ENCODE measurements at regions not wholly inside any gene's neighbourhood (a gene's known extent, or its start where the extent isn't known, plus 50 kb on each side); places are given as distances from the start of the nearest gene placed in this dataset.

DNA sequence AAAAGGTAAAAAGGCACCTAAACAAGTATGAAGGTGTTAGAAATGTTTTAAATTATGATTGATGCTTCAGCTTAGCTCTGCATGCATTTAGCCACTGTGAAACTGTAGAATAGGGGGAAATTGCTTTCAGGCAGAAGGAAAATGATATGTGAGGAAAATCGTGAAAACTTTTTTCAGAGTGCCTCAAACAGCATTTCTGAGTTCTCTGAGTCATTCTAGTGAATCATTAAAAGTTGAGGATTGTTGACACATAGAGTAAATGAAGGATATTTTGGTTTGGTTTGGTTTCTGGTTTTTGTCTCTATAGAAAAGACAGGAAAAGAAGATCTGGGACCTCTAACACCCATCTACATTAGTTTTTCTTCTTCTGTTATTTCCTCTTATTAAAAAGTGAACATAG, 332.5 kb upstream of the TRAM1L1 start:
- TF ChIP-seq, protein P1, sequence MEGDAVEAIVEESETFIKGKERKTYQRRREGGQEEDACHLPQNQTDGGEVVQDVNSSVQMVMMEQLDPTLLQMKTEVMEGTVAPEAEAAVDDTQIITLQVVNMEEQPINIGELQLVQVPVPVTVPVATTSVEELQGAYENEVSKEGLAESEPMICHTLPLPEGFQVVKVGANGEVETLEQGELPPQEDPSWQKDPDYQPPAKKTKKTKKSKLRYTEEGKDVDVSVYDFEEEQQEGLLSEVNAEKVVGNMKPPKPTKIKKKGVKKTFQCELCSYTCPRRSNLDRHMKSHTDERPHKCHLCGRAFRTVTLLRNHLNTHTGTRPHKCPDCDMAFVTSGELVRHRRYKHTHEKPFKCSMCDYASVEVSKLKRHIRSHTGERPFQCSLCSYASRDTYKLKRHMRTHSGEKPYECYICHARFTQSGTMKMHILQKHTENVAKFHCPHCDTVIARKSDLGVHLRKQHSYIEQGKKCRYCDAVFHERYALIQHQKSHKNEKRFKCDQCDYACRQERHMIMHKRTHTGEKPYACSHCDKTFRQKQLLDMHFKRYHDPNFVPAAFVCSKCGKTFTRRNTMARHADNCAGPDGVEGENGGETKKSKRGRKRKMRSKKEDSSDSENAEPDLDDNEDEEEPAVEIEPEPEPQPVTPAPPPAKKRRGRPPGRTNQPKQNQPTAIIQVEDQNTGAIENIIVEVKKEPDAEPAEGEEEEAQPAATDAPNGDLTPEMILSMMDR (IDR thresholded peaks at IDR 0.05; ENCODE audit: control extremely low read depth, extremely low read depth, low read depth, missing control alignments): no peak
- no peak for DNase-seq (ENCODE audit: extremely low spot score)
- ChIA-PET CTCF (no interaction called here), POLR2A (no interaction called here)

DNA sequence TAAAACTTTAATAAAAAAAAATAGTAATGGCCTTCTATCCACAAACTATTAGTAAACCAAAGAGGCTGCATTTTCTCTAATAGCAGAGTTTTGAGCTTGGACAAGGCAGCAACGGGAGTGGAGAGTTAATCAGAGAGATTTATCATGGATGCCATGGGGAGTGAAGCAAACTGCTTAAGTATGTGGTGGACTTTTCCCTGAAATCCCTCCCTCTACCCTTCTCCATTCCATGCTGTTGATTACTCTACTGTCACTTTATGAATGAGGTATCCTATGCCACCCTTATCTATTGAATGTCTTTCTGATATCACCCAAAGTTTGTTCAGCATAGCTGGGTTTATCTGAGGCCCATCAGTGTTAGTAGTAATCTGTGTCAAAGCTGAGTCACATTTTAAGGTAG, 335.6 kb upstream of the TRAM1L1 start:
- POLR2A ChIA-PET: no interaction called here
- TF ChIP-seq, protein P1 (IDR thresholded peaks at IDR 0.05; ENCODE audit: control extremely low read depth, extremely low read depth, low read depth, missing control alignments): no peak

DNA sequence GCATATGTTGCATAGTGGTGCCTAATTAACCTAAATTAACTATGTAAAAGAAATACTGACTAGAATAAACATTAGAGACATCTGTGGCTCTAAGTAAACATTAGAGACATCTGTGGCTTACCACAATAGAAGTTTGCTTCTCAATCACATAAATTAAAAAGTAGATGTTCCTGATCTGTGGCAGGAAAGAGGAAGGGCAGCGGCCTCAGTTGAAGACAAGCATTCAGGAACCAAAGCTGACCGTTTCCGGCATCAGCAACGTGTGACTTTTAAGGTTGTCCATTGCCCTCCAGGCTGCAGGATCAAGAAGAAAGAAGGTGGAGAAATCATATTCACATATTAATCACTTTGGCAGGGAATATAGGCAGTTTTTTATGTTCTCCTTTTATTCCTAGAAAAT, 336.3 kb upstream of the TRAM1L1 start:
- CTCF ChIA-PET: no interaction called here
- POLR2A ChIA-PET: no interaction called here
- TF ChIP-seq, protein P1 (IDR thresholded peaks at IDR 0.05; ENCODE audit: control extremely low read depth, extremely low read depth, low read depth, missing control alignments): no peak
- DNase-seq (ENCODE audit: extremely low spot score): no peak

More for the DNA sequence above, 335.6 kb upstream of the TRAM1L1 start:
- DNase-seq (ENCODE audit: extremely low spot score): no peak
- CTCF ChIA-PET: no interaction called here

DNA sequence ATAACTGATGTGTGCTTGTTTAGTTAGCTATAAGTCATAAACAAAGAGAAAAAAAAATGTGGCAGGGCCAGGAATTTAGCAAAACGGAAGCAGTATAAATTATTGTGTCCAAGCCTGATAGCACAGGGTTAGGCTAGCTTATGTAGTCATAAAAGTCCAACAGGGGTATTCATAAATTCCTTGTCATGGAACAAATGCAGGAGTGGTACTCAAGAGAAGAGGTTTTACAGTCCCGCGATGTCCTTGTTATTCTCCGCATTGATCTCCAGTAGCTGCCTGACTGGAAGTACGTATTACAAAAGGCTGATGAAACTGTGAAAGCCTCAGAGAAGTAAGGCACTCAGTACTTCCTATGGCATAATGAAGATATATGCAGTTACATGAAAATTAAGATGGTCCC, 336.9 kb upstream of the TRAM1L1 start:
- TF ChIP-seq, protein P1 (IDR thresholded peaks at IDR 0.05; ENCODE audit: control extremely low read depth, extremely low read depth, low read depth, missing control alignments): no peak
- ChIA-PET CTCF (no interaction called here), POLR2A (no interaction called here)
- DNase-seq (ENCODE audit: extremely low spot score): no peak

DNA sequence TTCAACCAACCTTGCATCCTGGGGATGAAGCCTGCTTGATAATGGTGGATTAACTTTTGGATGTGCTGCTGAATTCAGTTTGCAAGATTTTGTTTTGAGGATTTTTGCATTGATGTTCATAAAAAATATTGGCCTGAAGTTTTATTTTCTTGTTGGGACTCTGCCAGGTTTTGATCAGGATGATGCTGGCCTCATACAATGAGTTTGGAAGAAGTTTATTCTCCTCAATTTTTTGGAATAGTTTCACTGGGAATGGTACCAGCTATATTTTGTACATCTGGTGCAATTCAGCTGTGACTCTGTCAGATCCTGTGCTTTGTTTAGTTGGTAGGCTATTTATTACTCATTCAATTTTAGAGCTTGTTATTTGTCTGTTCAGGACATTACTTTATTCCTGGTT, 340.3 kb upstream of the TRAM1L1 start:
- ChIA-PET CTCF (interaction anchor here (0.9 to 1.3 kb wide), 4 partner anchors 11 to 61 kb away, joined by 3 read pairs; no protein-coding TSS in a partner anchor), POLR2A (no interaction called here)
- TF ChIP-seq, protein P1 (IDR thresholded peaks at IDR 0.05; ENCODE audit: control extremely low read depth, extremely low read depth, low read depth, missing control alignments): no peak
- no peak for DNase-seq (ENCODE audit: extremely low spot score)

DNA sequence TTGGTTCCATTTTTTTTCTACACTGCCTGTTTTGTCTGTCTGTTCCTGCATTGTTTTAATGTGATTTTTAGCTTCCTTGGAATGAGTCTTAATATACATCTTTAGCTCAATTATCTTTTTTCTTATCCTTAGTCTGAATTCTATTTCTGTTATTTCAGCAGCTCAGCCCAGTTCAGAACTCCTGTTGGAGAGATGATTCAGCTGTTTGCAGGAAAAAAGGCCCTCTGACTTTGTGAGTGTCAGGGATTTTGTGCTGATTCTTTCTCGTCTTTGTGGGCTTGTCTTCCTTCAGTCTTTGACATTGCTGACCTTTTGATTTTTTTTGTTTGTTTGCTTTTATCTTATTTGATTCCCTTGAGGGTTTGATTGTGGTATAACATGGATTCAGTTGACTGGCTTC, 343.2 kb upstream of the TRAM1L1 start:
- TF ChIP-seq, protein P1 (IDR thresholded peaks at IDR 0.05; ENCODE audit: control extremely low read depth, extremely low read depth, low read depth, missing control alignments): no peak
- DNase-seq (ENCODE audit: extremely low spot score): no peak
- ChIA-PET POLR2A (no interaction called here), CTCF (interaction anchor here (1.0 kb wide), 1 partner anchor 9 kb away, joined by 3 read pairs; no protein-coding TSS in a partner anchor)

DNA sequence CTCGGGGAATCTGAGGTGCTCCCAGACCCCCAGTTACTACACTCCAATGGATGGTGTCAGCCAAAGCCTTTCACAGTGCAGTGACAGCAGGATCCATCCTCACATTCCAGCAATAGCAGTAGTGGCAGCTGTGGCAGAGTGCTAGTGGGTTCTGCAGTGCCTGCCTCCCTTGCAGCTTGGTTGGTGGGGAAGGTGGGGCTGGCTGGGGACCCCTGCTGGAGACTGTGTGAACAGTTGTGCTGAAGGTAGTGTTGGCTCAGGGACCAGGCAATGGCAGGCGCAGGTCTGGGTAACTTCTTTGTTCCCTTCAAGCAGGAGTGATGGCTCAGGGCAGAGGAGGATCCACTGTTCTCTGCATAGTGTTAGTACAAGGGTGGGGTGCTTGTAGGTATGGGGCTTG, 343.7 kb upstream of the TRAM1L1 start:
- DNase-seq (ENCODE audit: extremely low spot score): no peak
- CTCF ChIA-PET: no interaction called here
- TF ChIP-seq, protein P1 (IDR thresholded peaks at IDR 0.05; ENCODE audit: control extremely low read depth, extremely low read depth, low read depth, missing control alignments): no peak
- POLR2A ChIA-PET: no interaction called here

Measured in GM10248 (cell line).